Trophoblast cell (in vitro differentiated cells and primary cell): ENCODE measurements at regions not wholly inside any gene's neighbourhood (a gene's known extent, or its start where the extent isn't known, plus 50 kb on each side); places are given as distances from the start of the nearest gene placed in this dataset.
A peak's percentile ranks its signal among the peaks of the same experiment; 100 is the strongest.

Experiments used
- DNase-seq, 2 donors: peaks; one replicate each; pipeline ENCODE4 v3.0.0-alpha.2; 2016
- H2AFZ ChIP-seq: 2 replicates; pipeline ENCODE4 v1.6.1; 2013; ENCODE audit warnings: low read length, moderate library complexity, mild to moderate bottlenecking; ENCODE audit not compliant: insufficient read depth, poor library complexity
- H2AK5ac ChIP-seq: 2 replicates; pipeline ENCODE4 v1.6.1; 2013; ENCODE audit warnings: mild to moderate bottlenecking, low read length
- H2BK120ac ChIP-seq: 2 replicates; pipeline ENCODE4 v1.6.1; 2013; ENCODE audit warnings: low read length, mild to moderate bottlenecking, moderate library complexity; ENCODE audit not compliant: insufficient read depth, poor library complexity
- H2BK12ac ChIP-seq: 2 replicates; pipeline ENCODE4 v1.6.1; 2013; ENCODE audit warnings: mild to moderate bottlenecking, low read length, moderate library complexity
- H2BK5ac ChIP-seq: 2 replicates; pipeline ENCODE4 v1.6.1; 2013; ENCODE audit warnings: low read length, low read depth, moderate library complexity, mild to moderate bottlenecking; ENCODE audit not compliant: poor library complexity
- H3K14ac ChIP-seq: 2 replicates; pipeline ENCODE4 v1.6.1; 2013; ENCODE audit warnings: mild to moderate bottlenecking, low read length
- H3K18ac ChIP-seq: 2 replicates; pipeline ENCODE4 v1.6.1; 2013; ENCODE audit warnings: mild to moderate bottlenecking, low read length
- H3K23ac ChIP-seq: 2 replicates; pipeline ENCODE4 v1.6.1; 2013; ENCODE audit warnings: low read length
- H3K27ac ChIP-seq: 2 replicates; pipeline ENCODE4 v1.5.1; 2013; ENCODE audit warnings: low read depth, mild to moderate bottlenecking, inconsistent platforms, low read length, moderate library complexity
- H3K27me3 ChIP-seq: 2 replicates; pipeline ENCODE4 v1.6.1; 2013; ENCODE audit warnings: inconsistent platforms, mild to moderate bottlenecking, low read length, moderate library complexity; ENCODE audit not compliant: insufficient read depth
- H3K36me3 ChIP-seq, 2 experiments: 1 replicate in 1 of 2; 2 replicates in 1 of 2; pipeline ENCODE4 v1.6.1; 2013; ENCODE audit warnings: low read length in 2 of 2, mild to moderate bottlenecking in 2 of 2, moderate library complexity in 1 of 2; ENCODE audit not compliant: insufficient read depth in 2 of 2, control insufficient read depth in 1 of 2
- H3K4ac ChIP-seq: 2 replicates; pipeline ENCODE4 v1.6.1; 2013; ENCODE audit warnings: low read depth, mild to moderate bottlenecking, low read length, moderate library complexity
- H3K4me1 ChIP-seq, 2 experiments: 1 replicate in 1 of 2; 2 replicates in 1 of 2; pipeline ENCODE4 v1.6.1; 2013; ENCODE audit warnings: low read length in 2 of 2, mild to moderate bottlenecking in 2 of 2, moderate library complexity in 1 of 2; ENCODE audit not compliant: insufficient read depth in 2 of 2, control insufficient read depth in 1 of 2
- H3K4me2 ChIP-seq: 2 replicates; pipeline ENCODE4 v1.6.1; 2013; ENCODE audit warnings: inconsistent platforms, mild to moderate bottlenecking, low read length, moderate library complexity
- H3K4me3 ChIP-seq: 2 replicates; pipeline ENCODE4 v1.5.1; 2013; ENCODE audit warnings: mild to moderate bottlenecking, low read depth, low read length, inconsistent platforms
- H3K79me1 ChIP-seq: one replicate; pipeline ENCODE4 v1.6.1; 2013; ENCODE audit warnings: low read length
- H3K79me2 ChIP-seq: 2 replicates; pipeline ENCODE4 v1.6.1; 2013; ENCODE audit warnings: low read length, mild to moderate bottlenecking; ENCODE audit not compliant: control insufficient read depth, insufficient read depth, poor library complexity
- H3K9ac ChIP-seq: 2 replicates; pipeline ENCODE4 v1.6.1; 2013; ENCODE audit warnings: mild to moderate bottlenecking, low read length
- H3K9me3 ChIP-seq: 2 replicates; pipeline ENCODE4 v1.6.1; 2013; ENCODE audit warnings: low read depth, mild to moderate bottlenecking, control low read depth, inconsistent platforms, low read length; ENCODE audit not compliant: insufficient read depth
- H4K12ac ChIP-seq: 2 replicates; pipeline ENCODE4 v1.6.1; 2013; ENCODE audit warnings: low read depth, mild to moderate bottlenecking, low read length, moderate library complexity
- H4K8ac ChIP-seq: 2 replicates; pipeline ENCODE4 v1.6.1; 2013; ENCODE audit warnings: low read depth, mild to moderate bottlenecking, low read length, moderate library complexity
- H4K91ac ChIP-seq: one replicate; pipeline ENCODE4 v1.6.1; 2013; ENCODE audit warnings: low read depth, mild to moderate bottlenecking, low read length, moderate library complexity
- WGBS: extraction: QIAGEN DNeasy Blood & Tissue Kit; methylation state at CpG from one replicate; pipeline ENCODE4 v1.1.7; 2013; ENCODE audit warnings: missing lambda C conversion rate; ENCODE audit not compliant: insufficient read length, insufficient coverage; ENCODE audit errors: extremely low coverage; 5-methylcytosine and 5-hydroxymethylcytosine counted together

DNA sequence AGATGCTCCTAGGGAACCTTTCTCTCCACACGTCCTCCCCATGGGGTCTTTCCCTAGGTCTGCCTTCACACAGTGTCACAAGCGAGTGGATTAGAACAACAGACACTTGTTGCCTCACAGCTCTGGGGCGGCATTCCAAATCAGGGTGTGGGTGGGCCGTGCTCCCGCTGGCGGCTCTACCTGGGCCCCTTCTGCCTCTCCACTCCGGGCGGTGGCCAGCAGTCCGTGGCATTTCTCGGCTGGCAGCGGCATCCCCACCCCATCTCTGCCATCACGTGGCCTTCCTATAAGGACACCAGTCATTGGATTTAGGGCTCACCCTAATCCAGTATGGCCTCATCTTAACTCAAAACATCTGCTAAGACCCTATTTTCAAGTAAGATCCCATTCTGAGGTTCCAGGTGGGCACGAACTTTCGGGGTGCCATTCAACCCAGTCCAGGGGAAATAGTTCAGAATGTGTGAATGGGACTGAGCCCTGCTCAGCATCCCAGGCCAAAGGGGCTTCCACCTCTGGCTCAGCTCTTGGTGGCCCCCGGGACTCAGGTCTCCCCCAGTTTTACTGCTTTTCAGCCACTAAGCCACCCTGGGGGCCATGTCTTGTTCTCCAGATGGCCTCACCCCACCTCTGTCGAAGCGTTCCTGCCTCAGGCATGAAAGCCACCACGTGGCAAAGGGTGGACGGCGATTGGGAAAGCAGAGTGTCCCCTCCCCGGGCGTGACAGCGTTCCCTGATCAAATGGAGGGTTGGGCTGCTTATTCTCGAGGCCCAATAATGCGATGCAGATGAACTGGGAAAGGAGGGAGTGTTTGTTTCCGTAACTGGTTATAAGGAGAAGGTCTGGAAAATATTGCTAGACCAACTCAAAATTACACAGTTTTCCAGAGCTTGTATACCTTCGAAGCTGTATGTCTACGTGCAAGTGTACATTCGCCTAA, 350.0 kb downstream of the GLRX3 start:
- H3K36me3 ChIP-seq, result no peaks in the 10 kb centered on the region
- H3K9ac ChIP-seq, result no peak overlapping the region
- H3K14ac ChIP-seq, result no peak overlapping the region
- H2BK12ac ChIP-seq, result no peak overlapping the region
- H3K4me3 ChIP-seq, result no peak overlapping the region
- H3K79me1 ChIP-seq, result no peaks in the 10 kb centered on the region
- H3K79me2 ChIP-seq, result no peaks in the 10 kb centered on the region
- H2AFZ ChIP-seq, result no peak overlapping the region
- H3K4me2 ChIP-seq, result no peak overlapping the region
- H4K8ac ChIP-seq, result no peak overlapping the region
- no peak overlapping the region for H3K27ac ChIP-seq
- no peak overlapping the region for H4K12ac ChIP-seq
- no peak overlapping the region for H3K4ac ChIP-seq
- H3K27me3 ChIP-seq, result no peaks in the 10 kb centered on the region
- H2BK120ac ChIP-seq, result no peak overlapping the region
- H4K91ac ChIP-seq, result no peak overlapping the region
- WGBS, result no CpG with 5 or more reads among the region's 29 CpGs
- H2BK5ac ChIP-seq, result no peak overlapping the region
- H3K9me3 ChIP-seq, result no peaks in the 10 kb centered on the region
- no peak for DNase-seq
- H3K23ac ChIP-seq, result no peak overlapping the region
- H3K18ac ChIP-seq, result no peak overlapping the region
- H3K4me1 ChIP-seq, result peaks cover 7 to 11% of the 10 kb centered on the region in 2 experiments
- no peak overlapping the region for H2AK5ac ChIP-seq

DNA sequence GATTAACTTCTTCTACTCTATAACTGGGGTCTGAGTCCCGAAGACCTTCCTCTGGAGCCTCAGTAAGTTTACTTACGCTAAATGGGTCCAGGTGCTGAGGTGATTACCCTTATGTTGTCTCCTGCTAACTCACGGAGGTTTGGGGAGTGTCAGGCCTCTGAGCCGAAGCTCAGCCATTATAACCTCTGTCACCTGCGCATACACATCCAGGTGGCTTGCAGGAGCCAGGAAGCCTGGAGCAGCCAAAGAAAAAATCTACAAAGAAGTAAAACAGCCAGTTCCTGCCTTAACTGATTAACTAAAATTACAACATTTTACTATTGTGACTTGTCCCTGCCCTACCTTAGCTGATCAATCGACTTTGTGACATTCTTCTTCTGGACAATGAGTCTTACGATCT, 350.7 kb downstream of the GLRX3 start:
- no peak for DNase-seq
- Histone ChIP-seq H2BK12ac (no peak overlapping the region), H3K79me1 (no peaks in the 10 kb centered on the region), H3K9ac (no peak overlapping the region), H3K9me3 (no peaks in the 10 kb centered on the region), H3K4me2 (no peak overlapping the region), H3K4me1 (peaks cover 11 to 14% of the 10 kb centered on the region in 2 experiments), H3K27me3 (no peaks in the 10 kb centered on the region), H2AFZ (no peak overlapping the region), H2AK5ac (no peak overlapping the region), H2BK5ac (no peak overlapping the region), H2BK120ac (no peak overlapping the region), H3K79me2 (no peaks in the 10 kb centered on the region), H3K18ac (no peak overlapping the region), H3K4me3 (no peak overlapping the region), H3K36me3 (no peaks in the 10 kb centered on the region), H4K8ac (no peak overlapping the region), H3K4ac (no peak overlapping the region), H4K12ac (no peak overlapping the region), H3K23ac (no peak overlapping the region), H3K14ac (no peak overlapping the region), H3K27ac (no peak overlapping the region), H4K91ac (no peak overlapping the region)
- WGBS, result no CpG with 5 or more reads among the region's 7 CpGs

DNA sequence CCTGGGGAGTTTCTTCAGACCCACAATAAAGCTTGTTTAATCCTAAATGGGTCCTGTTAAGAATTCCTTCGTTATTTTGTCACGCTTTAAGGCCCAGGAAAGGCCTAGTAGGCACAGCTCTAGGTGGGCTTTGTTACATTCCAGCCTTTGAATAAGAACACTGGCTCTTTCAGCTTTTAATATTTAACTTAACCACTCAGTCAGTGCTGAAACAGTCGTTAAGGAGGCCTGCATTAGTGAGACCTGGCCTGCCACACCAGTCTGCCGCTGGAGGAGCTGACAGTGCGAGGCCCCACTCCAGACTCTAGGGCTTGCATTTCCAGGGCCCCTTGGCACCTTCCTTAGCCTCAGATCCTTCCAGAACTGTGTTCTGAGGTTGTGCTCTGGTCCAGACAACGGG, 351.4 kb downstream of the GLRX3 start:
- no CpG with 5 or more reads among the region's 6 CpGs for WGBS
- Histone ChIP-seq H4K91ac (no peak overlapping the region), H3K79me2 (no peaks in the 10 kb centered on the region), H3K9me3 (no peaks in the 10 kb centered on the region), H2BK120ac (no peak overlapping the region), H2AK5ac (no peak overlapping the region), H2AFZ (no peak overlapping the region), H3K23ac (no peak overlapping the region), H3K14ac (no peak overlapping the region), H3K36me3 (no peaks in the 10 kb centered on the region), H3K4me1 (peaks cover 16 to 19% of the 10 kb centered on the region in 2 experiments), H2BK5ac (no peak overlapping the region), H2BK12ac (peak overlapping the region; percentile 28), H4K12ac (no peak overlapping the region), H3K18ac (no peak overlapping the region), H3K9ac (no peak overlapping the region), H3K27ac (no peak overlapping the region), H3K4ac (no peak overlapping the region), H3K4me2 (no peak overlapping the region), H3K27me3 (no peaks in the 10 kb centered on the region), H4K8ac (no peak overlapping the region), H3K79me1 (no peaks in the 10 kb centered on the region), H3K4me3 (no peak overlapping the region)
- no peak for DNase-seq

DNA sequence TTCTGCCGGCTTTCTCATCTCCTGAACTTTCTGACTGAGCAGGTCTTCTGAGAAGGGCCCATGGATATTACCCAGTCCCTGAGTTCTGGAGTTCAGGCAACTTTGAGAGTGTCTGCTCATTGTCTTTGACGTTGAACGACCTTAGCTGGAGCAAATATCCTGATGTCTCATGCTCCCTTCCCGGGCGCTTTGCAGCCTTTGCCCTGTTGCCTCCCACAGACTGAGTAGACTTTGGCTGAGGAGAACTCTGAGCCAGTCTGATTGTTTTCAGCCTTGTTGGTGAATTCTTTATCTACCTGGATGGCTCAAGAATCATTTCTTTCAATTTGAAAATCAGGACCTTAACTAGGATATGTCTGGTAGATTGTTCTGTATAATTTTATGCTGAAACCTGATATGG, 353.7 kb downstream of the GLRX3 start:
- no peak overlapping the region for H3K27ac ChIP-seq
- H3K9me3 ChIP-seq, result no peaks in the 10 kb centered on the region
- no peak overlapping the region for H3K4me2 ChIP-seq
- peaks cover 16 to 24% of the 10 kb centered on the region in 2 experiments for H3K4me1 ChIP-seq
- H3K4me3 ChIP-seq, result no peak overlapping the region
- no peak overlapping the region for H2BK12ac ChIP-seq
- no peaks in the 10 kb centered on the region for H3K79me2 ChIP-seq
- no peak overlapping the region for H2BK5ac ChIP-seq
- H4K91ac ChIP-seq, result no peak overlapping the region
- DNase-seq, result no peak
- no peak overlapping the region for H4K12ac ChIP-seq
- no peak overlapping the region for H4K8ac ChIP-seq
- H3K27me3 ChIP-seq, result no peaks in the 10 kb centered on the region
- no peak overlapping the region for H2AK5ac ChIP-seq
- H3K18ac ChIP-seq, result no peak overlapping the region
- no peaks in the 10 kb centered on the region for H3K79me1 ChIP-seq
- no peak overlapping the region for H2AFZ ChIP-seq
- H3K9ac ChIP-seq, result no peak overlapping the region
- no peak overlapping the region for H2BK120ac ChIP-seq
- H3K14ac ChIP-seq, result no peak overlapping the region
- H3K36me3 ChIP-seq, result no peaks in the 10 kb centered on the region
- H3K4ac ChIP-seq, result no peak overlapping the region
- no CpG with 5 or more reads among the region's 5 CpGs for WGBS
- H3K23ac ChIP-seq, result no peak overlapping the region
